GM18873 (cell line): ENCODE measurements at regions not wholly inside any gene's neighbourhood (a gene's known extent, or its start where the extent isn't known, plus 50 kb on each side); places are given as distances from the start of the nearest gene placed in this dataset.

Experiments used
- ATAC-seq: cut with Tn5 transposase; IDR thresholded peaks from one replicate; pipeline ENCODE4 v1.9.1; 2021; ENCODE audit warnings: mild to moderate bottlenecking, moderate library complexity, moderate number of reproducible peaks; ENCODE audit not compliant: unreplicated experiment, low FRiP score

DNA sequence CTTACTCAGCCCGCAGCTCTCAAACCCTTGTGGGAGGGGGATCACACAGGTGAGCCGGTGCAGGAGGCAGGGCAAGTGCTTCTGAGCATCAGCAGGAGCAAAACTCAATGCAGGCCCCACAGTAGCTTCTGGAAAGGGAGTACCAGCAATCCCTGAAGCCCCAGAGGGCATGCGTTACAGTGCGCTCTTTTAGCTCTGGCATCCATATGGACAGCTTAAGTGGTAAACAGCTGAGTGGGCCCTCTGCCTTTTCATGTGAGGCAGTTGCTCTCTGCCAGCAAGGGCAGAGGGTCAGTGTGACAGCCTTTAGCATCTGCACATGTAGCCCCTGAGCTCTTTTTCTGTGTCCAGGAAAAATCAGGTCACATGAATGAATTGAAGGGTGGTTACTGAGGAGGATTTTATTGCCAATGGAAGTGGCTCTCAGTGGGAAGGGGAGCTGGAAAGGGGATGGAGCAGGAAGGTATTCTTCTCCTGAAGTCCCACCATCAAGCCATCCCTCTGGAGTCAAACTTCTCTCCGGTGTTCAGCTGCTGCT lies 464.3 kb upstream of the THRB start:
- no peak for ATAC-seq

DNA sequence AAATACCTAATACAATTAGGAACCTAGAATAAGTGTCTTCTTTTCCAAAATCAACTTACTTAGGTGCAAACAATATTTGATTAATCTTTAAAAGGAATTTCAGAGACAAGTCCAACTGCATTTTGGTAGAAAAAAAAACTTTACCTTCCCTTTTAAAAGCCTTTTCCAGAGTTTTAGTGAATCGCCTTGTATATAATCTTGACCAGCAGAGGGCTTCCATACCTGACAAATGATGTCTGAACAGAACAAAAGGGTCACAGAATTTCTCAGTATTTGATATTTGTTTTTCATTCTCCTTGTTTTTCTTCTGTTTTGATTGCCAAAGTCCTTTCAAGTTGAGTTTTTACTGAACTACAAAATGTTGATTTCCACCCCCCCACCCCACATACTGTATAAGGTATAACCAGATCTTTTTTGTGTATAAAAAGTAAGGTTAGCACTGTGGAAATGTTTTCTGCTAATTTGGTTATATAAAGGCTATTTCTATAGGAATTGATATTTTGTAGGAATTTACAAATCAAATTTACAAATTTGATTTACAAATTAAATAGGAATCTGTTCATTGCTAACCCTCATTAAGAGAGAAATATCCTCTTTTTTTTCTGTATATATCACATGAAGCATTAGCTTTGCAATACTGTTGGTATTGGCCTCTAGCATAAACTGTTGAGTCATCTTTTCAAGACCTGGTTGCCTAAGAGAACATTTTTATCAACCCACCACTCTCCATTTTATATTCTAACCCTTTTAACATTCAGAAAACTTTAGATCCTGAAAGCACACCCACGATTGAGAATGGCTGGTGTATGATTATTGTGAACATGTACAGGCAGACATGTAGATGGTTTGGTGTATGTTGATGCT lies 464.1 kb upstream of the RARB start:
- no peak for ATAC-seq

DNA sequence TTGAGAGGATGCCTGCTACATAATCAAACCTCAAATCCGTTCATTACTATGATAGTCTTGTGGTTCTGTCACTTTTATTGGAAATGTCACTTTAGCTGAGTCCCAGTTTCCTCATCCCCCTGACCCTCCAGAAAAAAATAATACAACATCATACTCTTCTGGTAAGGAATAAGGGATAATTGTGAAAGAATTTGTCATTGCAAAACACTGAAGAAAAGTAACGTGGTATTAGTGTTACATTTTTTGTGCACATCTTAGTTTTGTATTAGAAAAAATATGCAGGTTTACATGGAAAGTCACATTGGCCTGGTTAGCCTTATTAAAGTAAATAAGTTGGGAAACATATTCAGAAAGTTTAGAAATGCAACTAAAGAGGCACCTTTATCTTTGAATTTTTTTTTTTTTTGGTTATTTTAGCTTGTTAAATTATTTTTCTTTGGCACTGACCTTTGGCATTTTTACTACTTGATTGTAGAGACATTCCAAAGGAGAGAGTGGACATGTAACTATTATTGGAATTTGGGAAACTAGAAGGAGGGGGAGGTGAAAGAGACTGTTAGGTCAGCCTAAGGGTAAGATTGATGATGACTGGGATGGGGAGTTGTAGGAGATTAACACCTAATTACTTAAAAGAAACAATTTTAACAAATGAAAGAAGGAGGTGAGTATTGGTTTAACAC lies 462.2 kb upstream of the RARB start:
- no peak for ATAC-seq

DNA sequence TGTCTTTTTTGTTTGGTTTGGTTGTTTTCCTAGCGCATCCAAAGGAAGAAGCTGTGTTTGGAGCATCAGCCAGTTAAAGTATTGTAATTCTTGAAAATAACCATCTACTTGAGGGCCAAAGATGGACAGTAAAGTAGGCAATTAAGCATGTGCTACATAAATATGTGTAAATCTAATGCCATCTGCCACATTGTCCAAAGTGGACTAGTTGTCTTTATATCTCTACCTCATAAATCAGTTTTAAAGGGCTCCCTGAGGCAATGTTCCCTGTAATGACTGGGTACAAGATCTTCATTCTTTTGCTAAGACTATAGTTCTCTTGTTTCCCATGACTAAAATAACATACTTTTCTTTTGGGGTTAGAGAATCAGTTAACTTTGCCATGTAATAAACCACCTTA lies 460.0 kb upstream of the RARB start:
- no peak for ATAC-seq

DNA sequence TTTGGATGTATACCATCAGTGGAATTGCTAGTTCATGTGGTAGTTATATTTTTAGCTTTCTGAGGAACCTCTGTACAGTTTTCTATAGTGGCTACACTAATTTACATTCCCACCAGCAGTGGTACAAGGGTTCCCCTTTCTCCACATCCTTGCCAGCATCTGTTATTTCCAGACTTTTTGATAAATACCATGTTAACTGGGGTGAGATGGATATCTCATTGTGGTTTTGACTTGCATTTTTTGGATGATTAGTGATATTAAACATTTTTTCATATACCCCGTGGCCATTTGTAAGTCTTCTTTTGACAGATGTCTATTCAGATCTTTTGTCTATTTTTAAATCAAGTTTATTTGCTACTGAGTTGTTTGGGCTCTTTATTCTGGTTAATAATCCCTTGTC lies 455.6 kb upstream of the RARB start:
- no peak for ATAC-seq

DNA sequence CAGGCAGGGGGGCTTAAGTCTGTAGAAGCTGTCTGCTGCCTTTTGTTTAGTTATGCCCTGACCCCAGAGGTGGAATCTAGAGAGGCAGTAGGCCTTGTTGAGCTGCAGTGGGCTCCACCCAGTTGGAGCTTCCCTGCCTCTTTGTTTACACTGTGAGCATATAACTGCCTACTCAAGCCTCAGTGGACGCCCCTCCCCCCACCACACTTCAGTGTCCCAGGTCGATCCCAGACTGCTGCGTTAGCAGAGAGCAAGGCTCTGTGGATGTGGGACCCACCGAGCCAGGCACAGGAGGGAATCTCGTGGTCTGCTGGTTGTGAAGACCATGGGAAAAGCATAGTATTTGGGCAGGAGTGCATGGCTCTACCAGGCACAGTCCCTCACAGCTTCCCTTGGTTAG lies 446.8 kb upstream of the RARB start:
- no peak for ATAC-seq

DNA sequence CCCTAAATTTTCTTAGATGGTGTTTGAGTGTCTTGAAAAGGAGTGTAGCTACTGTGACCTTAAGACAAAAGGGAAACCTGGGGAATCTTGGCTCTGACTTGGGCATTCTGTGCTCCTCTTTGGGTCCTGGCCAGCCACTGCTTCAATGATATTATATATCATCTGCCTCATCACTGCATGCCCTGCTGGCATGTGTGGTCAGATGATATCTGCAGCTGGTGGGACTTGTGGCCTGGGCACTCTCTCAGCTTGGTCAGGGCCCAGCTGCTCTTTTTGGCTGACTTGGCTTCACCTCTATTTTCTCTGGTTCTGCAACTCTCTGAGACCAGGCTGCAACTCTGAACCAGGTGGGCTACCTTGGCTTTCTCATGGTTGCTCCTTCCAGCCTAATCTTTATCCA lies 446.1 kb upstream of the RARB start:
- no peak for ATAC-seq

DNA sequence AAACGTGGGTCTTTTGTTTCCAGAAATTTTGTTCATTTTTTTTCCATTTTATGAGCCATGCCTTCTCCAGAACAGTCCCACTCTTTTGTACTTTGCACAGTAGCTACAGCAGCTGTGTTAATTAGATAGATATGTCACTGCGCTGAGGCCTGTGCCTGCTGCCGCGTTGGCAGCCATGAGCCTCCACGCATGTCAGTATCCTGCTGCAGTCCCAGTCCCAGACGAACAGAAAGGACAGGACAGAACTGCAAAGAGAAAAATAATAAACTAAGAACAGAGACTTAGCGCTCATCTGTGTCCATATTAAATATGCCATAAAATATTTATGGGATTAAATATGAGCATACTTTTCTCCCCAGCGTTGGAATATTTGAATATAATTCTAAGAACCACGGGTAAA lies 442.4 kb upstream of the RARB start:
- ATAC-seq = no peak

DNA sequence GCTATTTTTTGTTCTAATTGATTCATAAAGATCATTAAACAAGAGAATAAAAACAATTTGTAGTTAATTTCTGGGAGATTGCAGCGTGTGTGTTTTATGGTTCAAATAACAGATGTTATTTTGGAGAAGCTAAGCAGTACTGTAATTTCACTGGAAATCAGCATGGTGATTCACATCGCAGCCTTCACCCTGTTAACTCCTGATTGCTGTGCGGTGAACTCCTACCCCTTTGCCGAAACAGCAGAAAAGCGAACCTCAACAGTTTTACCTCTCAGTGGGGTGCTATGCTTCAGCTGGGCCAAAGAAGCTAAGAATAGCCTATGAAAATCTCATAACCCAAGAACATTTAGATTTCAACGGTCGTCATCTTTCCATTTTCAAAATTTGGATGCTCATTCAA lies 441.5 kb upstream of the RARB start:
- no peak for ATAC-seq

DNA sequence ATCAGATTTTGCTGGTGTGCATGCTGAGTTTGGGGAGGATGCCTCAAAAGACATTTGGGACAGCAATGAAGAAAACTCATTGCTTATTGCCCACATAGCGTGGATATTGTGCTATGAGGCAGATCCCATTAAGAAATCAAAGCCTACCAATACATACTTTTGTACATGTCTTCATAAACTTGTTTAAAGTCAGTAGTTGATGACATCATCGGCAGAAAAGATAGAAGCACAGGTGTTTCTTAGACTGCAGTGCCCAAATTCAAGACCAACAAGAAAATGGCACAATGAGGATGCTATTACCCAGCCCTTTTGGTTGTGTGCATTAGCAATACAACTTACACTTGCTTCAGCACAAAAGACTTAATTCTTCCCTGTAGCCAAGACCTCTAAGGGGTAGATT lies 428.7 kb upstream of the RARB start:
- ATAC-seq = no peak

DNA sequence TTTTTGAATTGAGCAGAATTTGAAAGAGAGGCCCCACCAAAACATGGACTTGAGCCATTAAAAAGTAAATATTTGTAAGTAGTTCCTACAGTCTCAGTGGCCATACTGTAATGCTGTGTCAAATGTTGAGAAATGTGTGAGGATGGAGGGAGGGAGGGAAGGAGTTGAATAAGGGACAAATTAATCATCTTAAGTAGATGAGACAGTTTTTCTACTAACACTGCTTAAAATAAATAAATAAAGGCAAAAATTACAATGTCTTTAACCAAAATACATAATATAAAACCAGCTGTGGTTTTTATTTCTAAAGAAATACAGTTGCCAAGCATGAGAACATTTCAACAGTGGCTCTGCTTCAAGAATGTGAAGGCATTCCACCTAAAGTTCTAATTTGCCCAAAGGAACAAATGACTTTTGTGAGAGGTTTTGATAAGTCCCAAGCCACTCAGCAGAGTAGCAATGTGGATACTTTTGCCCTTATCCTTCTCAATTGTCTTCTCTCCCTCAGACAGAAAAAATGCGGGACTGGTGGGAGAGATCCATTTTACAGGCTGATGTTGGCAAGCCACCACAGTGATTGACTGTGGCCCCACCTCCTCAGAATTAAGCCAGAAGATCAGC lies 427.0 kb upstream of the RARB start:
- ATAC-seq = no peak

DNA sequence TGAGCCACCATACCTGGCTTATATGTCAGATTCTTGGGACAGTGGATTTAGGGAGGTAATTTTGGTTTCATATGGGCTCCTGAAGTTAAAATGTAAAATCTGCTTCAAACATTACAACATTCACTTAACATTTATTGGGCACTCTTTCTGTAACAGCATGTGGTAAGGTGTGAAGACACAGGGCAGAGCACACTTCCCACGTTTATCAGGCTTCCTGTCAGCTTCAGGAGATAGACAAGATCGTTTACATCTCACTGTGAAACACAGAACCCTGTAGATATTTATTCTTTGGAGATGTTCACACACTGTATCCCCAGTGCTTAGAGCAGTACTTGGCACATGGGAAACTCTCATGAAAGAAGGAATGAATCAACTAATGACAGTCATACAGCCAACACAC lies 426.0 kb upstream of the RARB start:
- ATAC-seq = no peak

DNA sequence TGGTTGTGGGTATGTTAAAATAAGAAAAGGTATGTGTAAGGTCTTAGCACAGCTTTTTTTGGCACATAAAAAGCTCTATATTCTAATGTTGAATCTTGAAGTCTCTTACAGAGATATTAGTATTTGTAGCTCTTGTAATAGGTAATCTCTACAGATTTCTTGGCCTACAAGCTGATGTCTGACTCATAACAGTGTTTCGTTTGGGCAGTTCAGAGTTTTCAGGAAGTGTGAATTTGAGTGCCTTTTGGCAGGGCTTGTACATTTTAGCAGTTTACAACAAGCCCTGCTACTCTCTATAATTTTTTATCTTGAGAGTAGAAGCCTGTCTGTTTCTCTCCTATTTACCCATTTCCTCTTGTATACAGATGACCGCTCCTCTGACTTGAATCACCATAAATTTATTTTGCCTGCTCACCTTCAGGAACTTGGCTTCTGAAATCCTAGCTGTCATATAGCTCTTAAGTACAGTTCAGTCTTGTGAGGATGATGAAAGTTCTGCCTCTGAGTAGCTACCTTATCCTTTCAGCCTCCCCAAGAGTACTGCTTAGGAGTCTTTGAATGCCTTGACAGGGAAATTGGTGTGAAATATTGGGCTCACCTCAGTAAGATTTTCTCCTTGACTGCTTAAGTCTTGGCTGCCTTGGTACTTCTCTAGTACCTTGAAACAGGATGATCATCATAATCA lies 419.9 kb upstream of the RARB start:
- peak; percentile 98 for ATAC-seq

DNA sequence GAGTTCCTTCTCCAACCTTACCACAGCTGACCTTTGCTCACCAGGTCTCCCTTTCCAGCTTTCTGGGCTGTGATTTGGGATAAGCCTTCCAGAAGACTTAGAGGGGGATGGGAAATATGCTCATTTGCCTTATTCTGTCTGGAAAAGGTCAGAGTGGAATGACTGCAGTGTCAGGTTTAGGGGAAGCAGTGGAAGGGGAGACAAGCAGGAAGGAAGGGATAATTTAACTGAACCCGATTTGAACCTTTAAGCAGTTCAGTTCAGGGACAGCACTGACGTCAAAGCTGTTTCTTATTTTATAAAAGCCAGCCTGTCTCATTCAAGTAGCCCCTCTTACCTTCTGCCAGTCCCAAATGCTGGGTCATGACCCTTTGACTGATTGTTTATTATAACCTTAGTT lies 418.4 kb upstream of the RARB start:
- no peak for ATAC-seq

DNA sequence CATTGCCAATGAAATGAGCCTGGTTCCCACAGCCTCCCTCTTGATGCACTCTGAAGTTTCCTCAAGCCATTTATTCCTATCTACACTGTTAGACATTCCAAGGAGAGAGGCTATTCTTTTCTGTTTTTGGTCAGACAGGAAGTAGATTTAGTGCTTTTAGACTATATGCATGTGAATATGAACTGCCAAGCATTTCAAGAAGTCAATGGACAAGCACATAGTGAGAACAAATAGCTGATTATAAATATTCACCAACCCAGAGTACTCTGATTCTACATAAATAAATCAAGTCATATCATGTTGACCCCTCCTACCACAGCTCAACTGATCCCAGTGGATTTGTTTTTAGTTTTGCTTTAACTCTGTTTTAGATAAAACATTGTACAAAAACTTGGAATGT lies 412.5 kb upstream of the RARB start:
- ATAC-seq = no peak

DNA sequence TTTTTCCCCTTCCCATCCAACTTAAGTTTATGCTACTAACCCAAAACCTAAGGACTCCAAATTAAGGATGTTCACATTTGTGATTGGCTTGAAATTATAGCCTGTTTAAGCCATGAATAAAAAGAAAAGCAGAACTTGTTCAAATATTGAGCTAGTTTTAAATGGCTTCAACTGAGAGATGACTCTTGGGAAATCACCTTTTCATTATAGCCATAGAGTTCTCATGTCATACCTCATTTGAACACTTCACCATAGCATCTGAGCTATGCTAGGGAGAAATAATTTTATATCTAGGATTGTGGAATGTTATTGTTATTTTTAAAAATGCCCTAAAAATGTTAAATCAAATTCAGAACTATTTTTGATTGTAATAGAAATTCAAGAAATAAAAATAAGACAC lies 409.2 kb upstream of the RARB start:
- no peak for ATAC-seq

DNA sequence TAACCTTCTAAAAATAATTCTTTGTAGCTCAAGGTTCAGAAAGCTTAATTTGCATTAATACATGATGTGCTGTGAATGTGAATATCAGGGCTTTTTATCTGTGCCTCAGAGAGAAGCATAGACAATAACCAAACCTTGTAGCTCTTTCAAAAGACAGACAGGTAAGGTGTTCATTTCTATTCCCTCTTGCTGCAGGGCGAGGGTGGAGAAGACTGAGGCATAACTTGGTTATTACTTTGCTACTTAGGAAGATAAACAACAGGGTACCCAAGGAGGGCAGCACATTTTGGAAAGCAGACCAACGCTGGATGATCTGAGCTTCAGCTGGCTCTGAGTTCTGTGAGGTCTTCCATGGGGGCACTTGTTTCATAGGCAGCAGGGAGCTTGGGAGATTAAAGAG lies 408.6 kb upstream of the RARB start:
- ATAC-seq = no peak

DNA sequence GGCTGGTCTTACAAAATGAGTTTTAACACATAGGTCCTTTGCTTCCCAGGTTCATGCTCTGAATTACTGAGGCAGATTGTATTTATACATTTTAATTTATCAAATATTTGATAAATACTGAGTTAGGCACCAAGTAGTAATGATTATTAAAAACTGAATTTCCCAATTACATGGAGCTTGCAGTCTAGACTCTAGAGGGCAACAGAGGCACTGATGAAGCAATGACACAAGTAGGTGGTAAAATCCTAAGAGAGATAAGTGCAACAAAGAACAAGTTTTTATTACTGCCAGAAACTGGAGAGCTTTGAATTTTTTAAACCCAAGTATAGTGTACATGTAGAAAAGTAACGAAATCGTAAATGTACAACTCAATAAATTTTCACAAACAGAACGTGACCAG lies 406.2 kb upstream of the RARB start:
- no peak for ATAC-seq

DNA sequence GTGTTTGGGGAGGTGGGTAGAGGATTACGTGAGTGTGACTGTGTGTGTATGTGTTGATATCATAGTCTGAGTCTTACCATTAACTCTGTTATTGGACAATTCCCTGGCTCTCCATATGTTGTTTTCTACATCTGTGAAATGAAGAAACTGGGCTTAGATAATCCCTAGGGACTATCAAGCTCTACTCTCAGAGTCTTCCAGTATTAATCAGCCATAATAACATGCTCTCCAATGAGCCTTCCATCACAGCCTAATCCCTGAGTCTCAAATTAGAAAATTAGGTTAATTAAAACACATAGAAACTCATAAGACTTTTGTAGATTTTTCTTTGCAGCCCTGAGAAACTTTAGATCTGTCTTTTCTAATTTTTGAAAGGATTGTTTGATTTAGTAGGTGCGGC lies 404.2 kb upstream of the RARB start:
- no peak for ATAC-seq

DNA sequence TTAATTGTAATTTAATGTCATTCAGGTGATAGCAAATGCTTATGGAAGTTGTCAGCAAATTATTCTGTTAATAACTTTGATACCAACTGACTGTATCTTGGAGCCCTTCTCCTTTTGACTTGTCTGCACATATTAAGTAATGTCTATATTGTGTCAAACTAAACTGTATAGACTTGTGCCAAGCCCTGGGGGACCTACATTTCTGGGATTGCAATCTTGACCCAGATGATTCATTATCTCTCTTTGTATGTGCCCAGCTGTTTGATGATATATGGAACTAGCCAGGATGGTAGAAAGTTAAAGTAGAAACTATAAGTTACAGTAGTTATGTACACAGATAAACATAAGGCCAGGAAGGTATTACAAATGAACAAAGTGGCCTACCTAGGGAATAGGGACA lies 402.8 kb upstream of the RARB start:
- ATAC-seq = no peak

DNA sequence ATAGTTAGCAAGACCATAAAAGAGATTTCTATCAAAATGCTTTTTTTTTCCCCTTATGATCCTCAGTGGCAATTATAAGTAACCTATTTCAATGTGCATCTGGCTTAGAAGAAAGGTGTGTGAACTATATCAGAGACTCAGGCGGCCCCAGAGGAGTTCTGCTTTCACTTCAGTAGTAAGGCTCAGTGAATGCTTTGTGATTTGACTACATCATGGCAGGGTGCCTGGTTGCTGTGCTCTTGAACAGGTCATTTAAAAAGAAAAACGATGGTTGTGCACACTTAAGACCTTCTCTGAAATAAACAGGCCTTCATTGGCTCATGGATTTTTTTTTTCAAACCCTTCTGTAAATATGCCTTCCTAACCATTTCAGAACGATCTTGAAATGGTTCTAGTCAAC lies 400.4 kb upstream of the RARB start:
- ATAC-seq = no peak
